Trophoblast cell (in vitro differentiated cells and primary cell): ENCODE measurements at regions not wholly inside any gene's neighbourhood (a gene's known extent, or its start where the extent isn't known, plus 50 kb on each side); places are given as distances from the start of the nearest gene placed in this dataset.

ENCODE experiments used
- DNase-seq, 2 donors: peaks; one replicate each; pipeline ENCODE4 v3.0.0-alpha.2; 2016
- H2AFZ ChIP-seq: 2 replicates; pipeline ENCODE4 v1.6.1; 2013; ENCODE audit warnings: low read length, moderate library complexity, mild to moderate bottlenecking; ENCODE audit not compliant: insufficient read depth, poor library complexity
- H2AK5ac ChIP-seq: 2 replicates; pipeline ENCODE4 v1.6.1; 2013; ENCODE audit warnings: mild to moderate bottlenecking, low read length
- H2BK120ac ChIP-seq: 2 replicates; pipeline ENCODE4 v1.6.1; 2013; ENCODE audit warnings: low read length, mild to moderate bottlenecking, moderate library complexity; ENCODE audit not compliant: insufficient read depth, poor library complexity
- H2BK12ac ChIP-seq: 2 replicates; pipeline ENCODE4 v1.6.1; 2013; ENCODE audit warnings: mild to moderate bottlenecking, low read length, moderate library complexity
- H2BK5ac ChIP-seq: 2 replicates; pipeline ENCODE4 v1.6.1; 2013; ENCODE audit warnings: low read length, low read depth, moderate library complexity, mild to moderate bottlenecking; ENCODE audit not compliant: poor library complexity
- H3K14ac ChIP-seq: 2 replicates; pipeline ENCODE4 v1.6.1; 2013; ENCODE audit warnings: mild to moderate bottlenecking, low read length
- H3K18ac ChIP-seq: 2 replicates; pipeline ENCODE4 v1.6.1; 2013; ENCODE audit warnings: mild to moderate bottlenecking, low read length
- H3K23ac ChIP-seq: 2 replicates; pipeline ENCODE4 v1.6.1; 2013; ENCODE audit warnings: low read length
- H3K27ac ChIP-seq: 2 replicates; pipeline ENCODE4 v1.5.1; 2013; ENCODE audit warnings: low read depth, mild to moderate bottlenecking, inconsistent platforms, low read length, moderate library complexity
- H3K27me3 ChIP-seq: 2 replicates; pipeline ENCODE4 v1.6.1; 2013; ENCODE audit warnings: inconsistent platforms, mild to moderate bottlenecking, low read length, moderate library complexity; ENCODE audit not compliant: insufficient read depth
- H3K36me3 ChIP-seq, 2 experiments: 1 replicate in 1 of 2; 2 replicates in 1 of 2; pipeline ENCODE4 v1.6.1; 2013; ENCODE audit warnings: low read length in 2 of 2, mild to moderate bottlenecking in 2 of 2, moderate library complexity in 1 of 2; ENCODE audit not compliant: insufficient read depth in 2 of 2, control insufficient read depth in 1 of 2
- H3K4ac ChIP-seq: 2 replicates; pipeline ENCODE4 v1.6.1; 2013; ENCODE audit warnings: low read depth, mild to moderate bottlenecking, low read length, moderate library complexity
- H3K4me1 ChIP-seq, 2 experiments: 1 replicate in 1 of 2; 2 replicates in 1 of 2; pipeline ENCODE4 v1.6.1; 2013; ENCODE audit warnings: low read length in 2 of 2, mild to moderate bottlenecking in 2 of 2, moderate library complexity in 1 of 2; ENCODE audit not compliant: insufficient read depth in 2 of 2, control insufficient read depth in 1 of 2
- H3K4me2 ChIP-seq: 2 replicates; pipeline ENCODE4 v1.6.1; 2013; ENCODE audit warnings: inconsistent platforms, mild to moderate bottlenecking, low read length, moderate library complexity
- H3K4me3 ChIP-seq: 2 replicates; pipeline ENCODE4 v1.5.1; 2013; ENCODE audit warnings: mild to moderate bottlenecking, low read depth, low read length, inconsistent platforms
- H3K79me1 ChIP-seq: one replicate; pipeline ENCODE4 v1.6.1; 2013; ENCODE audit warnings: low read length
- H3K79me2 ChIP-seq: 2 replicates; pipeline ENCODE4 v1.6.1; 2013; ENCODE audit warnings: low read length, mild to moderate bottlenecking; ENCODE audit not compliant: control insufficient read depth, insufficient read depth, poor library complexity
- H3K9ac ChIP-seq: 2 replicates; pipeline ENCODE4 v1.6.1; 2013; ENCODE audit warnings: mild to moderate bottlenecking, low read length
- H3K9me3 ChIP-seq: 2 replicates; pipeline ENCODE4 v1.6.1; 2013; ENCODE audit warnings: low read depth, mild to moderate bottlenecking, control low read depth, inconsistent platforms, low read length; ENCODE audit not compliant: insufficient read depth
- H4K12ac ChIP-seq: 2 replicates; pipeline ENCODE4 v1.6.1; 2013; ENCODE audit warnings: low read depth, mild to moderate bottlenecking, low read length, moderate library complexity
- H4K8ac ChIP-seq: 2 replicates; pipeline ENCODE4 v1.6.1; 2013; ENCODE audit warnings: low read depth, mild to moderate bottlenecking, low read length, moderate library complexity
- H4K91ac ChIP-seq: one replicate; pipeline ENCODE4 v1.6.1; 2013; ENCODE audit warnings: low read depth, mild to moderate bottlenecking, low read length, moderate library complexity
- WGBS: extraction: QIAGEN DNeasy Blood & Tissue Kit; methylation state at CpG from one replicate; pipeline ENCODE4 v1.1.7; 2013; ENCODE audit warnings: missing lambda C conversion rate; ENCODE audit not compliant: insufficient read length, insufficient coverage; ENCODE audit errors: extremely low coverage; 5-methylcytosine and 5-hydroxymethylcytosine counted together

- Histone ChIP-seq H3K14ac (no peak overlapping the region), H3K4ac (no peak overlapping the region), H3K18ac (no peak overlapping the region), H4K12ac (no peak overlapping the region), H2BK12ac (no peak overlapping the region), H3K79me2 (no peaks in the 10 kb centered on the region), H3K4me2 (no peak overlapping the region), H3K36me3 (no peaks in the 10 kb centered on the region), H2BK120ac (no peak overlapping the region), H3K27ac (no peak overlapping the region), H2BK5ac (no peak overlapping the region), H4K91ac (no peak overlapping the region), H3K27me3 (no peaks in the 10 kb centered on the region), H2AFZ (no peak overlapping the region), H3K4me3 (no peak overlapping the region), H4K8ac (no peak overlapping the region), H3K9me3 (no peaks in the 10 kb centered on the region), H3K4me1 (no peaks in the 10 kb centered on the region), H3K23ac (no peak overlapping the region), H2AK5ac (no peak overlapping the region), H3K79me1 (no peaks in the 10 kb centered on the region), H3K9ac (no peak overlapping the region)
- DNase-seq, result no peak
- 100% methylated on average over 1 of the region's 2 CpGs for WGBS
Observed at GRCh38 chr4:154088741-154089140, 299.9 kb upstream of the SFRP2 start.

- no peak overlapping the region for H3K27ac ChIP-seq
- no peak overlapping the region for H4K91ac ChIP-seq
- no peak overlapping the region for H3K4me2 ChIP-seq
- H3K79me1 ChIP-seq, result no peaks in the 10 kb centered on the region
- H3K23ac ChIP-seq, result no peak overlapping the region
- no peak overlapping the region for H2BK12ac ChIP-seq
- H4K12ac ChIP-seq, result no peak overlapping the region
- no peak overlapping the region for H3K14ac ChIP-seq
- DNase-seq, result no peak
- H3K18ac ChIP-seq, result no peak overlapping the region
- H2BK5ac ChIP-seq, result no peak overlapping the region
- H4K8ac ChIP-seq, result no peak overlapping the region
- H2BK120ac ChIP-seq, result no peak overlapping the region
- no peak overlapping the region for H2AFZ ChIP-seq
- no peak overlapping the region for H2AK5ac ChIP-seq
- no peak overlapping the region for H3K4me3 ChIP-seq
- H3K9ac ChIP-seq, result no peak overlapping the region
- H3K4ac ChIP-seq, result no peak overlapping the region
- no peaks in the 10 kb centered on the region for H3K27me3 ChIP-seq
- no peaks in the 10 kb centered on the region for H3K9me3 ChIP-seq
- no peaks in the 10 kb centered on the region for H3K79me2 ChIP-seq
- no CpG with 5 or more reads among the region's 3 CpGs for WGBS
- H3K4me1 ChIP-seq, result no peaks in the 10 kb centered on the region
- H3K36me3 ChIP-seq, result no peaks in the 10 kb centered on the region
Observed at GRCh38 chr4:154086247-154086646, 297.4 kb upstream of the SFRP2 start.

- H2BK5ac ChIP-seq, result no peak overlapping the region
- H4K12ac ChIP-seq, result no peak overlapping the region
- H3K79me2 ChIP-seq, result no peaks in the 10 kb centered on the region
- no peak overlapping the region for H3K23ac ChIP-seq
- no peak overlapping the region for H3K4me2 ChIP-seq
- H2BK12ac ChIP-seq, result no peak overlapping the region
- no peaks in the 10 kb centered on the region for H3K9me3 ChIP-seq
- no peak overlapping the region for H3K27ac ChIP-seq
- H2BK120ac ChIP-seq, result no peak overlapping the region
- H3K36me3 ChIP-seq, result no peaks in the 10 kb centered on the region
- no peak overlapping the region for H3K18ac ChIP-seq
- WGBS, result no CpG with 5 or more reads among the region's 1 CpG
- H2AK5ac ChIP-seq, result no peak overlapping the region
- H4K8ac ChIP-seq, result no peak overlapping the region
- no peaks in the 10 kb centered on the region for H3K27me3 ChIP-seq
- H3K4ac ChIP-seq, result no peak overlapping the region
- no peak overlapping the region for H3K14ac ChIP-seq
- H3K4me1 ChIP-seq, result no peaks in the 10 kb centered on the region
- no peak overlapping the region for H3K9ac ChIP-seq
- H3K79me1 ChIP-seq, result no peaks in the 10 kb centered on the region
- no peak overlapping the region for H2AFZ ChIP-seq
- no peak overlapping the region for H3K4me3 ChIP-seq
- no peak overlapping the region for H4K91ac ChIP-seq
- DNase-seq, result peak; percentile 31 to 39
Observed at GRCh38 chr4:154084864-154085263, 296.0 kb upstream of the SFRP2 start.

GRCh38 chr4:154082760-154083535 is 294.1 kb upstream of the SFRP2 start:
- Histone ChIP-seq H2BK120ac (no peak overlapping the region), H3K4me3 (no peak overlapping the region)

More at GRCh38 chr4:154082760-154083535, 294.1 kb upstream of the SFRP2 start:
- no peak overlapping the region for H3K4ac ChIP-seq
- H2BK5ac ChIP-seq, result no peak overlapping the region
- H4K8ac ChIP-seq, result no peak overlapping the region
- H3K27ac ChIP-seq, result no peak overlapping the region
- H3K9ac ChIP-seq, result no peak overlapping the region
- H3K14ac ChIP-seq, result no peak overlapping the region
- H3K27me3 ChIP-seq, result no peaks in the 10 kb centered on the region
- no peak overlapping the region for H3K23ac ChIP-seq
- no peak overlapping the region for H4K12ac ChIP-seq
- no peak overlapping the region for H4K91ac ChIP-seq
- no peak overlapping the region for H3K18ac ChIP-seq
- H2AFZ ChIP-seq, result no peak overlapping the region
- peak in 1 of 2 donors; percentile 2 for DNase-seq
- no CpG with 5 or more reads among the region's 5 CpGs for WGBS
- no peak overlapping the region for H2BK12ac ChIP-seq
- H3K9me3 ChIP-seq, result no peaks in the 10 kb centered on the region
- H3K4me1 ChIP-seq, result no peaks in the 10 kb centered on the region
- H2AK5ac ChIP-seq, result no peak overlapping the region
- H3K79me1 ChIP-seq, result no peaks in the 10 kb centered on the region
- no peaks in the 10 kb centered on the region for H3K79me2 ChIP-seq
- no peak overlapping the region for H3K4me2 ChIP-seq
- H3K36me3 ChIP-seq, result no peaks in the 10 kb centered on the region
